Anterior cingulate cortex (tissue), 58 donors: ENCODE measurements at regions not wholly inside any gene's neighbourhood (a gene's known extent, or its start where the extent isn't known, plus 50 kb on each side); places are given as distances from the start of the nearest gene placed in this dataset.

ENCODE experiments used
- DNase-seq, 58 donors: peaks; one replicate each; lab custom pipeline; 2025; lab: John Stamatoyannopoulos, UW

DNA sequence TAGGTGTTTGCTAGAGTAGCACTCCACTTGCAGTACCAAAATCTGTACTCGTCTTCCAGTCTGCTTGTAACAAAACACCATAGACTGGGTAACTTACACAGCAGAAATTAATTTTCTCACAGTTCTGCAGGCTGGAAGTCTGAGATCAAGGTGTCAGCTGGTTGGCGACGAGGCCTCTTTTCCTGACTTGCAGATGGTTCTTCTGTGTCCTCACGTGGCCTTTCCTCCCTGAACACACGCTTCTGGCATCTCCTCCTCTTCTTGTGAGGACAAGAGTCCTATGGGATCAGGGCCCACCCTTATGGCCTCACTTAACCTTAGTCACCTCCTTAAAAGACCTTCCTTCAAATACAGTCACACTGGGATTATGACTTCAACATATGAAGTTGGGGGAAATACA, 493.5 kb upstream of the MYT1L start:
- no peak for DNase-seq

DNA sequence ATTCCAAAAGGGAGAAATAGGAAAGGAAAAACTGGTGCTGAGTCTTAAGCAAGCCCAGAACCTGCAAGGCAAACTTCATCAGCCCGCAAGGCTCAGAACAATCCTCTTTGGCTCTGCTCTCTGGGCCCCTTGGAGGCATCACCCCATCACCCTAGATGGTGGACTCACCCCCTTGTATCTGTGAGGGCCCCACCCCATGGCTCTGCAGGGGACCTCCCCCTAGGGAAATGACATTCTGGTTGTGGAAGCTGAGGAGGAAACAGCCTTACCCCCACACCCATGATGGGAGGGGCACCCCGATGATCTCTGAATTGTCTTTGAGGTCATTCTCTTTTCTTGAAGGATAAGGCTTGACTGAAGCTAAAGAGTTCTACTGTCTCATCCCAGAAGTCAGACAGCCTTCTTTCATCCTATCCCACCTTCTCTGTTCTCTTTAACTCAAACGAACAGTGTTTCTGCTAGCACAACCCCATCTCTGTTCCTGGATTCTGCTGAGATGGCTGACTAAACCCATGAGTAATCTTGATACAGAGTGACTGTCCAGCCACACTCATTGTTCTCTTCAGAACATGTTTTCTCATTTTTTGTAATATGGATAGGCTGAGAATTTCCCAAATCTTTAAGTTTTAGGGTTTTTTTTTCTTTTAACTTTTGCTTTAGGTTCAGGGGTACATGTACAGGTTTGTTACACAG, 492.1 kb upstream of the MYT1L start:
- DNase-seq = no peak

DNA sequence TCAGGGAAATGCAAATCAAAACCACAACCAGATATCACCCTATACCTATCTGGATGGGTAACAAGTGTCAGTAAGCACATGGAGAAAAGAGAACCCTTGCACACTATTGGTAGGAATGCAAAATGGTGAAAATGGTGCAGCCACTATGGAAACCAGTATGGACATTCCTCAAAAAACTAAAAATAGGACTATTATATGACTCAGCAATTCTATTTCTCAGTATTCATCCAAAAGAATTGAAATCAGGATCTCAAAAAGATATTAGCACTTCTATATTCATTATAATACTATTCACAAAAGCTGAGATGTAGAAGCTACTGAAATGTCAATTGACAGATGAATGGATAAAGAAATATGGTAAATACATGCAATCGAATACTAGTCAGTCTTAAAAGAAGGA, 491.1 kb upstream of the MYT1L start:
- DNase-seq = no peak

DNA sequence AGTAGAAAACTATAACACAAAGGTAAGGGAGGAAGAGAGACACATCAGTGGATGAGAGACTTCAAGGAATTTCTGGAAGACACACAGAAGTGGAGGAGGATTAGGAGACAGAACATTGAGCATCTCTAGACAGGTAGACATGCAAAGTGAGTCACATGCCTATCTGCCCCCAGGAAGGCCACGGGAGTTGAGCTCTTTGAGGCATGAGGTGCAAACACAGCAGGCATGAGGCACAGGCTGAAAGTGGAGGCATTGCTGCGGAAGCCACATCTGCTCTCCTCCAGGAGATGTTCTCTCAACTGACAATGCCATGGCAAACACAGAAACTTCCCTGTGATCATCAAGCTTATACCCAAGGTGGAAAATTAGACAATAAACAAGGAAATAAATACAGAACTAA, 481.6 kb upstream of the MYT1L start:
- no peak for DNase-seq

DNA sequence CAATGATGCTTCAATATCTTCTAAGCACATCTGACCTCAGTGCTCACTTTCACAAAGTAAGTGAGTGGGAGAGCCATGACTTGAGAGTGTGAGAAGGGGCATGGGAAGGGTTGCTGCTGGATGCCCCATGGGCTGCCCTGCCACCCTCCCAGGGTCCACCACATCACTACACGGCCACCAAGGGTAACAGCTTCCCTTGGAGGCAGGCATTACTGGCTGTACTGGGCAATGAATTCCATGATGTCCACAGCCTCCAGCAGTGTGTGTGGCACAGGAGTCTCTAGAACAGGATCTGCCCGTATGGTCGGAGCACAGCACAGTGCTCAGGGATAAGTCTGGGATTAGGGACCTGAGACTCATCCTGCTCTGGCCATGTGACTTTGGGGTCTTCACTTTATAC, 481.0 kb upstream of the MYT1L start:
- DNase-seq = no peak

DNA sequence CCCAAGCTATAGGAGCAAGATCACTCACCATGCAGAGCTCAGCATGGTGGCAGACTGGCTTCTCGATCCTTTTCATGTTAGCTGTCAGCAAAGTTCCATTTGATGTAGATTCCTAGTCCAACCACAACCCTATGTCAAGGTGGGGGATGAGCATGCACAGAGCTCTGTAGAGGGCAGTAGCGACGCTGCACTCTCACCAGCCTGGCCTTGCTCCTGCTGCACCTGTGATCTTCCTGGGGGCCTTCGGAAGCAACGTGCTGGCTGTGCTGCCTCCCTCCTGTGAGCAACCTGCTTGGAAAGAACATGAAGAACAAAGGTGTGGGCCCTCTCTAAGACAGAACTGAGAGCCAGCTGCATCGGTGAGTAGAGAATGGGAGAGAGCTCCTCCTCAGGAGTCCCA, 479.4 kb upstream of the MYT1L start:
- DNase-seq = no peak

DNA sequence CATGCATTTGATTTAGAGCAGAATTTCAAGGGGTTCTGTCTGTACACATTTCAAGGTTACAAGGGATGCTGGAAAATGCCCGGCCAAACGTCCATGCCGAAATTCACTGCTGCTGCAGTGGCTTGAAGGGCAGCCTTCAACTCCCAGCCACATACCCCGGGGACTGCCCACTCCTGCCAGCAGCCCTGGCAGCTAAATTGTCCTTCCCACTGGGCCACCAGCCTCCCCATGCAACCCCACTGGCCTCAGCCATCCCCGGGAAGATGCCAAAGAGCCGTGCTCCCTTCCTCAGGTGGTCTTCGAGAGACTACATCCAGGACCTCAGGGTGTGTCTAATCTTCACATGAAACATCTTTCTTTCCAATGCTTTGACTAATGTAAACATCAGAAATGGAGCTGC, 478.7 kb upstream of the MYT1L start:
- DNase-seq = no peak

DNA sequence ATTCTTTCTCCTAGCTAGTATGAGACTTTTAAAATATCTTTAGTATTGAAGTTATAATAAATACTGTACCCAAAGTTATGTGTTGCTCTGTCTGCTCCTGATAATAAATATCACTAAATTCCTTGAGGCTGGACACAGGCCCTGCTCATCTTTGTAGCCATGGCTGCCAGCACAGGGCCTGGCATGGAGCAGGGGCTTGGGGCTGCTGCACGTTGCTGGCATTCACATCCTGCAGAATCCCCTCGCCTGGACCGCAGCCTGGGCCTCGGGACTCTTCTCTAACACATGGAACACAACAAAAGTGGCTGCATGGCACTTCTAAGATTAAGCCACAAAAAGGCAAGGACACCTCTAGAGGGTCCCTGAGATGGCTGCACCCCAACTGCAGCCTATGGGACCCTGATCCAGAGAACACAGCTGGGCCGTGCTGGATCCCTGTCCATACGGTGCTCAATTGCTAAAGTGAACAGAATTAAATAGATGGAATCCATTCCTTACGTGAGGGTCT, 477.5 kb upstream of the MYT1L start:
- DNase-seq = no peak

DNA sequence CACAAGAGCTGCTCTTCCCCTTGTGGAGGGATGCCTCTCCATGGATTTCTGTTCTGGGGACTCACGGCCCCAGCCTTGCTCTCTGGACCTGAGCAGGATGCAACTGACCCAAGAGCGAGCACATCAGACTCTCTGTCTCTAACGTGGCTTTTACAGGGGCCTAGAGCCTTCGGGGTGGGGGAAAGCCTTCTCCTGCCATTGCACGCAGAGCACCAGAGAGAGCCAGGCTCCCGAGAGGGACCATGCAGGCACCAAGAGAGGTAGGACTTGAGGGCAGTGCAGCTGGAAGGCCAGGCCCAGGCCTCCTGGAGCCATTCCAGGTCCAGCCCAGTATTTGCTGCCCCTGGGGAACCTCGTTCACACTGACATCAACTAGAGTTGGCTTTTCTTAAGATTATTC, 475.6 kb upstream of the MYT1L start:
- no peak for DNase-seq

DNA sequence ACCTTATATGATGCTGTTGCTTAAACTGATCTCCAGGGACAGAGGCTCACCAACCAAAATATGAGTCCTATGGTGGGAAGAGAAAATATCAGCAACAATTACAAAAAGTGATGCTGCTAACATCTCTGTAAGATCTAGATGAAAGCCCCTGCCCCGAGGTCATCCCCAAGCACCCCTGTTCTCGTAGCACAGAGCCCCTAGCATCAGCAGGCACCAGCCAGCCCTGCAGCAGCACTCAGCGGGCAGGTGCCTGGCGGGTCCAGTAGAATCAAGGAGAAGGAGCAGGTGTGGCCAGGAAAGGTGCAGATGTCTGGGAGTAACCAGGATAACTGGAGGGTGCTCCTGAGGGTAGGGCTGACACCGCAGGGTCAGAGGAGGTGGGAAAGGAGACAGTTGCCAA, 474.2 kb upstream of the MYT1L start:
- DNase-seq = no peak

DNA sequence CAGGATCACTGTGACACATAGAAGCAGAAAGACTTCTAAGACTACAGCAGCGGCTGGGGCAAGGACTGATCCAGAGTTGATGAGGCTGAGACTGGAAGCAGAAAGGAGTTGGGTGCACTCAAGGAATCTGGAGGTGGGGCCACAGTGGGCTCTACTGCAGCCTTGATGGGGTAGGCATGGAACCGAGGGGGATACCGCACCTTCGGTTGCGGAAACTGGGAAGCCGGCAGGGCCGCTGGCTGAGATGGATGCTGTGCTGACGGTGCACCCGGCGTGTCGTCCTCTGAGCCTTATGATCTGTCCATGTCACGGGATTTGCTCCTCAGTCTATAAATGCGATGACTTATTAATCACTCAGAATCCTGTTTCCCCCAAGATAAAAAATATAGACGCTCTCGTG, 473.5 kb upstream of the MYT1L start:
- DNase-seq = no peak

DNA sequence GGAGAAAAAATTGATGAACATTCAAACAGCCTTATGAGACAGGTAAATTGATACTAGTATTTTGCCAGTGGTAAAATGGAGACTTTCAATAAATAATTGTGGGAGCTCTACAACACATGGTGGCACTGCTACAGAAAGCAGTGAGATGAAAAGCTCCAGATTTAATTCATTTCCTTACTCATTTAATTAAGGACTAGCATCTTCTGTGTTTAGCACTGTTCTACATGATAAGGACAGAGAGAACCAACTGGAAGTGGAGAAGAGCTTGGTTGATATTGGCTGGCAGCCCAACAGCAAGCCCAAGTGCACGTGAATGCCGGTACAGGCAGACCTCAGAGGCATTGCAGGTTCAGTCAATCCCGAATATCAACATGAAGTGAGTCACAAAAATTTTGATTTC, 470.4 kb upstream of the MYT1L start:
- no peak for DNase-seq

DNA sequence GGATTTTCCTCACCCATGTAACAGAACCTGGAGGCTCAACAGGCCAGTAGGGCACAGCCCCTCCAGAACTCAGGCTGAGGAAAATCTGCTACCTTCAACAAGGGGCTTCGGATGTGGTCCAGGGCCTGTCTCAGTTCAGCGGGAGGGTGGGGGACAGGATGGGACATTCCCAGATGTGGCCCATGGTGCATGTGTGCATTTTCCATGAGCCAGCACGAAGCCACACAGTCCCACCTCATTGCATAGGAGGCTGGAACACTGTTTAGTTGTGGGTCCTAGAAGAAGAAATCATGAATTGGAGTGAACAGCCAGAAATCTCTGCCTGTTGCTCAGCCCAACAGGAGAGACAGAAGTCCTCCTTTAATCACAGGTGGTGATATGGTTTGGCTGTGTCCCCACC, 469.6 kb upstream of the MYT1L start:
- no peak for DNase-seq

DNA sequence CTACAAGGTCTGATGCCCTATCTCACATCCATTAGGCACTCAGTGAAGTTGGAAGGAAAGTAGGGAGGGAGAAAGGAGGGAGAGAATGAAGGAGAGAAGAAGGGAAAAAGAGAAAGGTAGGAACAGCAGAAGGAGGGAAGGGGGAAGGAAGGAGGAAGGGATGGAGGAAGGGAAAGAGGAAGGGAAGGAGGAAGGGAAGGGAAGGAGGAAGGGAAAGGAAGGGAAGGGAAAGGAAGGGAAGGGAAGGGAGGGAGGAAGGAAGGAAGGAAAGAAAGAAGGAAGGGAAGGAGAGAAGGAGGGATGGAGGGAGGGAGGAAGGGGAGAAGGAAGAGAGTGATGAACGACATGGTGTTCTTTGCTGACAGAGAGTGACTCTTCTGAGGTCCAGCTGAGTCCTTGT, 468.9 kb upstream of the MYT1L start:
- no peak for DNase-seq

DNA sequence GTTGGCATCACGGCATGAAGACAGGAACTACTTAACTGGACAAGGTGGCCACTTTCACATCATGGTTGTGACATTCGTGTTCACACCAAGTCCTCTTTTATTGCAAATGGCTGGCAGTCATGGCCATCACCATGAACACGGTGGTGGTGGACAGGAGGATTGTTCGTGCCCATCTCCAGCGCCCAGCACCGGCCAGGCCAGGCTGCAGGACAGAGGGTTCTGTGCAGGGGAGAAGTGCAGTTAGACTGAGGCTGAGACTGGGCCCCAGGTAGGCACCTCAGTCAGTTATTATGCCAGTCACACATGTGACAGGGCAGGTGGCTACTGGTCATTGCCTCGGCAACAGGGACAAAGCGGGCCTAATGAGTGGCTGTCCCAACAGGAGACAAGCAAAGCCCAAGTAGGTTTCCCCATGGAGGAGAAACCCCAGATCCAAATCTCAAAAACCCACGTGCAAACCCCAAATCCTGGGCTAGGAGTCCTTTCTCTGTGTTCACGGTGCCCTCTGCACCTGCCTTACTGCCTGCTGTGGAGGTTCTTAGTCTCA, 468.1 kb upstream of the MYT1L start:
- DNase-seq = no peak

DNA sequence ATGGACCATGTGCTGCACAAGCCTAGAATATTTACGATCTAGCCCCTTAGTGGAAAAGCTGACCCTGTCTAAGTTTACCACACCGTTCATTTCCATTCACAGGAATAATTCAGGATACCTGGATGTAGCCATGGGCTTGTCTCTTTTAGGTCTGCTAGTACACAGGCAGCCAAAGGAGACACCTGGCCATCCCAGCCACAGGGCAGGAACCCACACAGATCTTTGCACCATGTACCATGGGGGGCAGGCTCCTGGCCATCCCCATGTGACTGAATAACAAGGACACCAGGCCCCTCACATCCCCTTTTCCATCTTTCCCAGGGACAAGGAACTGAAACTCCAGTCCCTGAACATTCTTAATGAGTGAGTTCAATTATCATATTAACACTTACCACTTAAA, 467.3 kb upstream of the MYT1L start:
- no peak for DNase-seq

DNA sequence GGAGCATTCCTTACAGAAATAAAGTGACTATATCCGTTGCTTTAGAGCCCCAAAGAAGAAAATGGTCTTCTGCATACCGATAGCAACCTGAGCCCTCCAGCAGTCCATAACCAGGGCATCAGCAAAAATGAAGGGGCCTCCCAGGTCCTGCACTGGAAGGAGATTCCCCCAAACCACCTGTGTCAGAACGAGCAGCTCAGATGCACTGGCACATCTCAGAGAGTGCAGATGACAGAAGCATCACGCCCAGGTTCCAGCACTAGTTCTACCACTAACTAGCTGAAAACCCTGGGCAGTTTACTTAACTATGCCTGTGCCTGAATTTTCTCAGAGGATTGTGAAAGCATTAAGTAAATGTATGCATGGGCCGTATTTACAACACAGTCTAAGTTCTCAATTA, 466.7 kb upstream of the MYT1L start:
- no peak for DNase-seq

DNA sequence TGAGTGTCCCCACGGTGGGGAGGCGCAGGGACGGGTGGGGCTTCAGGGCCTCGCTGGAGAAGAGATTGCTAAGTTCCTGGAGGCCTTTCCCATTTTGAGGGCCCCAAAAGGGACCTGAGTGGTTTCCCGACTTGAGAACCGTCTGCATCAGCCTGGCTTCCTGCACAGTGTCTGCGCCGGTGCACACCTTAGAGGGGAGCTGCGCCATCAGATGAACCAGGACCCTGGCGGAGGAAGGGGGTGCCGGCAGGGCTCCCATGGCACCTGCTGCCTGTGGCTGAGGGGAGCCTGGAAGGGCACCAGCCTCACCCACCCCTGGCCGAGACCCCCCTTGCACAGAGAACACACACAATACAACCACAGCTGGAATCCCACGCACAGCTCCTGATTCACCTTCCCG, 465.1 kb upstream of the MYT1L start:
- no peak for DNase-seq

DNA sequence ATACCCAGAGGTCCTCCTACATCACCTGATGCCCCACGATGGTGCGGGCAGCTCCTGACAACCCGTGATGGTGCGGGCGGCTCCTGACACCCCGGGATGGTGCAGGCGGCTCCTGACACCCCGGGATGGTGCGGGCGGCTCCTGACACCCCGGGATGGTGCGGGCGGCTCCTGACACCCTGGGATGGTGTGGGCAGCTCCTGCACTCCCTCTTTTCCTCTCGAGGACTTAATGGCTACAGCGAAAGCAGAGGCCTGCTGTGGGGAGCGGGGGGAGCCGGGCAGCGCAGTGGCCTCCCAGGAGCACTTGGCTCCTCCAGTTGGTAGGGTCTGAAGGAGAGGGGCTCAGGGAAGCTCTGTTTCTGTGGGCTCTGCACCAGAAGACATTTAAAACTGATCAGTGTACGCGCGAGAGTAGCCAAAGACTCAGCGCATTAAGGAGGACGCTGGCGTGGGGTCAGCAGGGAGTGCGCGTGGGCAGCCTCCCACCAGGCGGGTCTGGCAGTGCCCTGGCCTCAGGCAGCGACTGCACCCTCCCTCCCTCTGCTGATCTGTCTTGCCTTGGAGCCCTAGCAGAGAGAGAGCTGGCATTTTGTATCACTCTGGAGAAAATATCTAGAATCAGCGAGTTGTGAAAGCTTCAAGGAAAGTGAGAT, 464.5 kb upstream of the MYT1L start:
- DNase-seq = no peak

DNA sequence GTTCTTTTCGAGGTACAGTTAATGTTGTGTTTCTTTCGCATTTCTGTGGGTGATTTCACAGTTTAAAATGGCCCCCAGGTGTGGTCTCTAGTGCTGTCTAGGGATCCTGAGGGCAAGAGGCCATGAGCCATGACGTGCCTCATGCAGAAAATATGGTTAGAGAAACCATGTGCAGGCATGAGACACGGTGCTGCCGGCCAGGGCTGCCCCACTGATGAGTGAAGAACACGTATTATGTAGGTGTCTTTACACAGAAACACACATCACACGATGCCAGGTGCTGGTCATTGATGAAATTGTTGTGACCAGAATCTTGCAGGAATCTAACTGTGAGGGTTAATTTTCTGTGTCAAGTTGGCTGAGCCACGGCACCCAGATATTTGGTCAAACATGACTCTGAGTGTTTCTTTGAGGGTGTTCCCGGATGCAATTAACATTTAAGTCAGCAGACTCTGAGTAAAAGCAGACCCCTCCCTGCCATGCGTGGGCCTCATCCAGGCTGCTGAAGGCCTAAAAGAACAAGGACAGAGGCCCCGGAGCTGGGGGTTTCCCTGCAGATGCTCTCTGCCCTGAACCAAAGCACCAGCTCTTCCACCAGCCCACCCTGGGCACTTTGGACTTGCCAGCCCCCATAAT, 463.0 kb upstream of the MYT1L start:
- no peak for DNase-seq

DNA sequence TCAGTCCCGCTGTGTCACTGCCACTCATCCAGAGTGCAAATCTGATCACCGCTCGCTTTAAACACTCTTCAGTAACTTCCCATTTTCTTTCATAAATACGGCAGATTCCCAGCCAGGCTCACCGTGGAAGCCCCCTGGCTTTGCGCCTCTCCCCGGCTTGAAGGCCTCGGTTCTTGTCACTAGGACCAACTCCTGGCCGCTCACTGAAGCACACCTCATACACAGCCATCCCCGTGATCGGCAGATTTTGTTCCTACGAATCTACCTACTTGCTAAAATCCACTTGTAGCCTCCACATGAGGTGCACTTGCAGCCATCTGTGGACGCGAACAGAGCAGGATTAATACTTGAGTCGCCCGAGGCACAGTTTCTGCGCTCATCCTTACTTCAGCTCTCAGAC, 462.4 kb upstream of the MYT1L start:
- no peak for DNase-seq

DNA sequence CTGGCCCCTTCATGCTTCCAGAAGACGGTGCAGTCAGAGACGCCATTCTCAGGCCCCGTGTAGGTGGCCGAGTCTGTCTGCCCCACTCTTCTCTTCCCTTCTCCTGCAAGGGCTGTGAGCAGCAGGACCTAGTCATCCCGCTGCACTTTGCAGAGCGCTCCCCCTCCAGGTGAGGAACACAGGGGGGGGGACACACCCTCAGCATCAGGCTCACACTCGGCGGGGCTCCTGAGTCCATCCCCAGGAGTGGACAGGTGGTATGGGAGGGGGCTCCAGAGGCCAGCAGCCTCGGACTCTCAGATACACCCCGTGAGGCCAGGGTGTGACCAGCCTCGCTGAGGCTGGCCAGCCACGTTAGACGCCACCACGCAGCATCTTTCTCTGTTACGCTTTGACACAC, 460.5 kb upstream of the MYT1L start:
- no peak for DNase-seq
